ENCODE measurements at regions not wholly inside any gene's neighbourhood (a gene's known extent, or its start where the extent isn't known, plus 50 kb on each side); places are given as distances from the start of the nearest gene placed in this dataset.

DNA sequence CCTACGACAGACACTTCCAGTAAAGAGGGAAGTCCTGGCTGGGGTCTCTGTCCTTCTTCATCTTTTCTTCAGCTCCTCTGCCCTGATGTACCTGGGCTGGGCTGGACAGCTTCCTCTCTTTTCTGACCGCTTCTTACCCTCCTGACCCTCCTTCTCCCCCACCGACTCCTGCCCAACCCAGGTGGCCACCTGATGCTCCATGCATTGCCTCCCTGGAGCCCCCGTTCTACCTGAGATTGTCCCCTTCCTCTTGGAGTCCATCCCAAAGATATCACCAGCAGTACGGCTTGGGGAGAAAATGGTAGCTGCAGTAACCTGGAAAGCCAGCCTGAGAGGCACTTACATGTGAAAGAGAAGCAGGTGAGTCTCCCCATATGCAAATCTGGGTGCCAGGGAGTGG is 566.3 kb downstream of the TCERG1L start:
- ChIA-PET POLR2A (no interaction called here), CTCF (no interaction called here)

DNA sequence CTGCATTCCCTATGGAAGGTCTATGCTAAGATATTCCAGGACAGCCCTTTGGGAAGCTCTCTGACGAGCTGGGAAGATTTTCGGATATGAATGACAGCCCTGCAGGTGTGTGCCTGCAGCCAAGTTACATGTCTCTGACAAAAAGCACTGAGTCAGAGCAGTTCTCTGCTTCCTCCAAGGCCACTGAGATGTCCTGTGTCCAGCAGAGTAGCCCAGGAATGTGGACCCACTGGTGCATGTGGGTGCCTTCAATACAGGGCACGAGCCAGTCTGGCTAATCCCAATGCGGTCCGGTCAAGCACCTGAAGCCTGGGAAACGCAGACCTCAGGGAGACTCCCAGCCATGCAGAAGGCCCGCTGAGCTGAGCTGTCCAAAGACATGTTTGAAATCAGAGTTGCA is 565.7 kb downstream of the TCERG1L start:
- ChIA-PET POLR2A (no interaction called here), CTCF (no interaction called here)

DNA sequence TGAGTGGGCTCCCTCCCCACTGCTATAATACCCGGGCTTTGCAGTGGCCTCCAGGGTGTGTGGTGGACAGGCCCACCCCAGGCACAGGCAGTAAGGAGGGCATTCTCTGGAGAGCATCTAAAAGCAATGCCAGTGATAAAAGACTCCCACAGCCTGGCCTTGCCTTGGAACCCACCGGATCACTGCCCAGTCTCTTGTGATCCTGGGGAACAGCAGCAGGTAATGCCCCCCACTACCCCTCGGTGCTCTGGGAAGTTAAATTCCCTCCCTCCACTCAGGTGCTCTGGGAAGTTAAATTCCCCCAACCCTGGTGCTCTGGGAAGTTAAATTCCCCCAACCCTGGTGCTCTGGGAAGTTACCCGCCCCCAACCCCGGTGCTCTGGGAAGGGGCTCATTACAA is 565.2 kb downstream of the TCERG1L start:
- ChIA-PET CTCF (no interaction called here), POLR2A (no interaction called here)

DNA sequence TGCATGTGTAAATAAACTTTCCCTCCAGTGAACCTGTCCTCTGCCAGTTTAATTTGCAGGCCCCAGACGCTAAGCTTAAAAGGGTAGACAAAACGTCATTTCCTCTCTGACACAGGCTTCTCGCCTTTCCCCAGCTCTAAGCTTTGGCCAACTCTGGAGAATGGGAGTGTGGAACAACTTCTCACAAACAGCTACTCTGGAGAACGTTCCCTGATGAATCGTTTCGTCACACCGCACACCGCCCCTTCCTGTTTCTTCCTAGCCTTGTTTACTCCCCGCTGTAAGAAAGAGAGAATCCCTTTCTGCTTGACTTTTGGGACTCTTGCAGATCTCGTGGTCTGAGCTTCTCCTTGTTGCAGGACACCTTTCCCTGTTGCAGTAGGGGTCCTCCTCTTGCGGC is 564.2 kb downstream of the TCERG1L start:
- ChIA-PET CTCF (no interaction called here), POLR2A (no interaction called here)

DNA sequence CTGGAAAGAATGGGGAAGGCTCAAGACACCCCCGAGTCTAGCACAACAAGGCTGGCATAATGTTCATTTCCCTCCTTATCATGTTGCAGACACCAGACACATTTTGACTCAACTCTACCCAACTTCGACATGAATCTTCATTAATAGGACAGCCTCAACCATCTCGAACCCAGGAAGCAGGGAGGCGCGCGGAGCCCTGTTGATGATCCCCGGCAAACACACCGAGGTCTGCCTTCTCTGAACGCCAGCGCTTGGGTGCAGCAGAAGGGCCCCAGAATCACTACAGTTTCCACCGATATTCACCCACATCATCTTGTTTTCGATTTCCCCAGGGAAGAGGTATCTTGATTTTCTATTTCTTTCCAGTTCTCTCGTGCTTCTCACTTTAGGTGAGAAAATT is 563.6 kb downstream of the TCERG1L start:
- CTCF ChIA-PET: no interaction called here
- POLR2A ChIA-PET: no interaction called here

DNA sequence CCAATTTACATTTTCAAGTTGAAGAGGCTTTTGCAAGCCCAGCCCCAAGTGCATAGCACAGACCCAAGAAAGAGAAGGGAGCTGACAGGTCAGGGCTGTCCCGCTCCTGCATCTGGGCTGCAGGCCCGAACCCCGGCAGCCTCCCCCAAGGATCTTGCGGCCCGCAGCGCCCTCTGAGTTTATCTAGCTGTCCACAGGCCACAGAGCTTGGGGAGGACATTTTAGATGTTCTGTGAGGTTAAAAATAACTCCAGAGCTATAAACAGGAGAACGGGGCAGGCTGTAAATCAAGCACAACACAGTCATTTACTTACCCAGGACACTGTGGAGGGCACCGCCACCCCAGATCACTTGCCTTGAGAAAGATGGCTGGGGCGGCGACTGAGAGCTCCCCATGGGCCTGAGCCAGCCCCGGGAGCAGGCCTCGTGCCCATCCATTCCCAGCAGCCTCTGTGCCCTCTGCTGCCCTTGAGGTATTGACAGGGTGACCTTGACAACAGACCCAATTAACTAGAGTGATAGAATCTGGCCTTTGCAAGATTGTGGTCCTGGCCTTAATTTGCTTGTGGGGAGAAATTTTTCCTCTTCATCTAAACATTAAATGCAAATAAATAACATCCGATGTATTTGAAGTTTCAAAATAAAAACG is 563.0 kb downstream of the TCERG1L start:
- CTCF ChIA-PET: no interaction called here
- POLR2A ChIA-PET: no interaction called here

DNA sequence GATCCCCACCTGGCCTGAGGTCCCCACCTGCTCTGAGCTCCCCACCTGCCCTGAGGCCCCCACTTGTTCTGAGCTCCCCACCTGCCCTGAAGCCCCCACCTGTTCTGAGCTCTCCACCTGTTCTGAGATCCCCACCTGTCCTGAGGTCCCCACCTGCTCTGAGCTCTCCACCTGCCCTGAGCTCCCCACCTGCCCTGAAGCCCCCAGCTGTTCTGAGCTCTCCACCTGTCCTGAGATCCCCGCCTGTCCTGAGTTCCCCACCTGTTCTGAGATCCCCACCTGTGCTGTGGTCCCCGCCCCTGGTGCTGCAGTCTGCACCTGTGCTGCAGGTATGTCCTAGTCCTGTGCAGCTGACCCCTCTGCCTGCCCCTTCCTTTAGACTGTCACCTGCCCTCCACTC is 561.6 kb downstream of the TCERG1L start:
- ChIA-PET POLR2A (no interaction called here), CTCF (no interaction called here)

DNA sequence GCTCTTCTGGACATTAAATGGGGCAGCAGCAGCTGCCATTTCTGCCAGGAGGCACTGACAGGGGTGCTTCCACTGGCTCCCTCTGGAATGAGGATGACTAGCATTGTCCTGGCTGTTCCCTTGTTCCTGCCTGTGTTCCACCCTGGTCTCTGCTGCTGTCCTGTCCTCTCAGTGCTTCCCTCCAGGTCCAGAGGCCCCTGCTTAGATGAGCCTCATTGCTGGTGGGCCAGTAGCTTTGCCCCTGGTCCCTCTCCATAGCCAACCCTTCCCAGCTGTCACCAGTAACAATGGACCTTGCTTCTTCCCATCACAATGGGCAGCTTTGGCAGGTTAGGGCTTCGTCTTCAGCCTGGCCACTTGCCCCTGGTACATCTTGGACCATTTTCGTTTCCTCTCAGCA is 561.1 kb downstream of the TCERG1L start:
- CTCF ChIA-PET: no interaction called here
- POLR2A ChIA-PET: no interaction called here

DNA sequence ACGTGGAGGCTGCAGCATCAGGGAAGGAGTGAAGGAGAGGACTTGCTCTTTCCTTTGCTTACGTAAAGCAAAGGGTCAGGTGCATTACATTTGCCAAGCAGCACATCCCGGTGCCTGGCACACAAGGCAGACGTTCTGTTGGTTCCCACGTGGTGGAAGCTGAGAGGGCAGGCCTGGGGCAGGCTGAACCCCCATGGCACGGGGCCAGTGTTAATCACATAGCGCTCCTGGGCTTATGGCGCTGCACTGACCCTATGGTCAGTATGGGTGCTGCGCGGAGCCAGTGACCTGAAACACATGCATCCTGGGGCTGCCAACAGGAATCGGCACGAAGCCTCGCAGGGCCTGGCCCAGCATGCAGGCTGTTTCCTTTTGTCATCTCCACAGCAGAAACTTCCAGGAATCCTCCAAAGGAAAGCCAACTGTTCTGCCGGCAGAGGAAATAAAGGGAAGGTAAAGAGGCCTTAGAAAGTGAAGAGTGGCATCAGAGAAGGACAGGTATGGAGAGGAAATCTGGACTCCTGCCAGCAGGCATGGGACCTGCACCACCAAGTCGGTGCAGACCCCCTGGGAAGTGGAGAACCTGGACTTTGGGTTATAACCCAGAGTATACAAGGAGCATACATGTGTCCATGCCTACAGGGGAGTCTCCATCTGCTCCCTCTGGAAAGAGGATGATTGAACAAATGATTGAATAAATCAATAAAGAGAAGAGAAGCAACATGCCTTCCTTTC is 560.2 kb downstream of the TCERG1L start:
- ChIA-PET CTCF (no interaction called here), POLR2A (no interaction called here)

DNA sequence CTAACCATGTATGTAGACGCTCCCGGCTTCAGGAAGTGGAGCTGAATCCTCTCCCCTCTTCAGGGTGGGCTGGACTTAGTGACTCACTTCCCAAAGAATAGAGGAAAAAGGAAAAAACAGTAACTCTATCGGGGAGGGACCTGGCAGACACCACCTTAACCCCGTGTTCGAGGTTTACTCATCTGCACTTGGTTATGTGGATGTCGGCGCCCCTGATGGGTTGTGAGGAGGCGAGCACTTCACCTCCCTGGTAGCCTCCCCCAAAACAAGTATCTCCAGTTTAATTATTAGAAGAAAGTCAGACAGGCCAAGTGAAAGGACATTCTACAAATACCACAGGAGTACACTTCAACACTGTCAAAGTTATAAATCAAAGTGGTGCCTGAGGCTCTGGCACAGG is 559.7 kb downstream of the TCERG1L start:
- POLR2A ChIA-PET: no interaction called here
- CTCF ChIA-PET: no interaction called here

DNA sequence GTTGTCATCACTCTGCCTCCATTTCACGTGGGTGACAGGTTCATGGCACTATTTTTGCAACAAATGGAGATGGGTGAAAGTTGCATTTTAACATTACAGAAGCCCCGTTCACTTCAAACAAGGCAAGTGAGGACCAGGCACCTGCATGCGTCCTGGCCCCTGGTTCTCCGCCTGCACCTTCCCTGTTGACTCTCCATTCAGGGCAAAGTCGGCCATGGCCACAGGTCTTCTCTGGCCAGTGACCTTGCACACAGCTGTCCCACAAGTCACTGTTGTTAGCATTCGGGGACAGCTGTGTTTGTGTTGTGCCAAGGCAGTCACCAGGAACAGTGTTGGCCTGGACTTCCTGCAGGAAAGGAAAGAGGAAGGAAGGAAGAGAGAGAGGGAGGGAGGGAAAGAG is 554.9 kb downstream of the TCERG1L start:
- POLR2A ChIA-PET: interaction anchor here (0.7 kb wide), 1 partner anchor 104 kb away, joined by 6 read pairs; no protein-coding TSS in a partner anchor
- CTCF ChIA-PET: no interaction called here

DNA sequence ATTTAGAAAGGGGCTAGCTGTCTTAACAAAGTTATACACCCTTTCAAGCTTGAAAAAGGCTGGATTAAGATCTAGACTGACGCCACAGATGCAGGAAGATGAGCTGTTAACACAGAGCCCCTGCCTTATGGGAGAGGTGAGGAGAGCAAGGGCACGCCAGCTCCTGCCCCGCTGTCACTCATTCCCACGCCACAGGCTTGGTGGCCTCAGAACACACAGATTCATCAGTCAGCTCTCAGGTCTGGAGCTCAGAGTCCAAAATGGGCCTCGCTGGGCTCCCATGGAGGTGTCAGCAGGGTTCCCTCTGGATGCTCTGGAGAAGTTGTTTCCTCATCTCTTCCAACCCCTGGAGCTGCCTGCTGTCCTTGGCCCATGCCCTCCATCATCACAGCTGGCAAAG is 554.2 kb downstream of the TCERG1L start:
- ChIA-PET POLR2A (no interaction called here), CTCF (no interaction called here)

DNA sequence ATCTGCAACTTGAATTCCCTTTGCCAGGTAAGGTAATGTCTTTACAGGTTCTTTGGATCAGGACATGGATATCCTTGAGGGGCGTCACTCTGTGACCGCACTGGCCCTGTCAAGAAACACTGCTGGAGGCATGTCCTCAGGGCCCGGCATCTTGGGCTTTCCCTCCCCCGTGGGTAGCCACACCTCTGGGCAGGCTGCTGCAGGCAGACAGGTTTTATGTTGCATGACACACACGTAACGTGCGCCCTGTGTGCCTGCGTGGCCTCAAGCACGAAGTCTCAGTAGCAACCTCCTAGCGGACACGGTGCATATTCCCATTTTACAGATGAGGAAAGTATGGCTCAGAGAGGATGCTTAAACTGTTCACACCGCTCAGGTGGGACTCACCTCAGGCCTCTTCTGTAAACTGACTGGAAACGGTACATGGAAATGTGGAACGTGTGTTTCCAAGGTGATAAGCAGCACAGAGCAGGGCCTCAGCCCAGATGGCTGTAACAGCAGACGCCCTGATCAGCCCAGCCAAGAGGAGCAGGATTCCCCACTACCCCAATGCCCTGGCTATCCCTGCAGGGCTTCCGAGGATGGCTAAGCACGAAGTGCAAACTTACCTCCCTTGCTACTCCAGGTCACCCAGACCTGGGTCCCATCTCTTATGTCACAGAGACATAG is 553.6 kb downstream of the TCERG1L start:
- CTCF ChIA-PET: no interaction called here
- POLR2A ChIA-PET: no interaction called here

DNA sequence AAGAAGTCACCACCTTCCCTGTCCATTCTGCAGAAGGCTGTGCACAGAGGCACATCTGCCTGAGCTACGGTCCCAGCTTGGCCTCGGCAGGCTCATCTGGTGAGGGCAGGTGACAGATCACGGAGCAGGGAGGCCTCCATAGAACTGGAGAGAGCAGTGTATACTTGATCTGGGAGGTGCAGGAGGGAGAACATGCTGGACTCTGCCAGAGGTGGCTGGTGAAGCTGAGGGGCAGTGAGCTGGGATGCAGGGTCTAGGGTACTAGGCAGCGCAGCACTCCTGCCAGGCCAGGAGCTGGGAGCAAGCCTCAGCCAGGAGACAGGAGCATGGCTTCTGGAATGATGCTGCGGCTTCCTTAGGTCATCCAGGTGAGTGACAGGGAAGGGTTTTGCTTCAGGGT is 553.0 kb downstream of the TCERG1L start:
- POLR2A ChIA-PET: no interaction called here

DNA sequence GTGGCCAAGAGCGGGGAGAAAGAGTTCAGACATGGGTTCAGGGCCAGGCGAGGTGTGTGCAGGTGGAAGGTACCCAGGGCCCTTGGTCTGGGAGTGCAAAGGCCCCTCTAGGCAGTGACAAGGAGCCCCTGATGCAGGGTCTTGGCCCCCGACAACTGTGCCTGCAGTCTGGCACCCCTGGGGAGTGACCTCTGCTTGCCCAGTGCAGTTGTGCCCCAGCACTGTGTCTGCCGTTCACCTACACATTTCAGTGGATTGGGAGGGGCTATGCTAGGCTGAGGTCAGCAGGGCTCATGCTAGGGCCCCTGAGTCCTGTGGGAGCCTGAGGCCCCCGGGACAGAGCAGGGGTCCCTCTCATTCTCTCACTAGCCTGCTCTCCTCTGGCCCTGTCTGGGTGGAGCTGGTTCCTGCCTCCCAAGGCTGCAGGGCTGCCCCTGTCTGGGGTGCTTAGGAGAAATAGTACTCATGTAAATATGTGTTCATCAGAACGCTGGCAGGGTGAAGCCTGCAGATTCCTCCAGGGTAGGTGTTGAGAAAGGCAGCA is 550.4 kb downstream of the TCERG1L start:
- POLR2A ChIA-PET: no interaction called here

More for the DNA sequence above, 553.0 kb downstream of the TCERG1L start:
- CTCF ChIA-PET: no interaction called here

DNA sequence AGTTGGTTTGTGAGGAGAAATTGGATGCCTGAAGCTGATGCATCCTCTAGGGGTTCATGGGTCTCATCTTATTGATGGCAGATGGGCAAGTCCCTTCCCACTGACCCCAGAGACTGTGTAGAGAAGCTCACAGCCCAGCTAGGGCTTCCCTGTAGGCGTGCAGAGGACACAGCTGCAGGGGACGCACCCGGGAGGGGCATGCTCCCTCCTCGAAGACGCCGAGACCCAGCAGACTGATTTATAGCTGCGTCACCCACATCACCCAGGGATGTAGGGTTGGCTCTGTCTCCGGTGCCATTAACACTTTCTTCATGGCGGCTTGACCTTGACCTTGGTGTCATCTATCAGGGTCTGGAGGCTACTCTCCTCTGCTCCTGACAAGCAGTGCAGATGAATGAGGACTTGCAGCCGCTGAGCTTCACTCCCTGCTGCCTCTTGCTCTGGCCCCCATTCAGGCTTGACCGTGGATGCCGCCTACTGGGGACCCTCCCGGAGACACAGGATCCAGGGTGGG is 549.7 kb downstream of the TCERG1L start:
- CTCF ChIA-PET: no interaction called here
- POLR2A ChIA-PET: no interaction called here

More for the DNA sequence above, 550.4 kb downstream of the TCERG1L start:
- CTCF ChIA-PET: no interaction called here

DNA sequence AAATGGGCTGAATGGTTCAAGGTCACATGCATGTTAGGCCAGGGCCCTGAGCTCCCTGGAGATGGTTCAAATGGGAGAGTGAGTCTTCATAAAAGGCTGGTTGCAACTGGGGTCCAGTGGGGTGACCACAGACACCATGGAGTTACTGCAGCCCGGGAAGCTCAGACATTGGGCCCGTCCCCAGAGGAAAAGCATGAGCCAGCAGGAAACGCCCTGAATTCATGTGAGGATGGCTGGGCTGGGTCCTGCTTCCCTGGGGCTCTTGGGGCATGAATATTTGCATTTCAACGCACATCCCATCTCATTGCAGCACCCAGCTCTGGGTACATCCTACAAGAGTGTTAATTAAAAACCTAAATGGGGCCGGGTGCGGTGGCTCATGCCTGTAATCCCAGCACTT is 549.0 kb downstream of the TCERG1L start:
- CTCF ChIA-PET: no interaction called here

DNA sequence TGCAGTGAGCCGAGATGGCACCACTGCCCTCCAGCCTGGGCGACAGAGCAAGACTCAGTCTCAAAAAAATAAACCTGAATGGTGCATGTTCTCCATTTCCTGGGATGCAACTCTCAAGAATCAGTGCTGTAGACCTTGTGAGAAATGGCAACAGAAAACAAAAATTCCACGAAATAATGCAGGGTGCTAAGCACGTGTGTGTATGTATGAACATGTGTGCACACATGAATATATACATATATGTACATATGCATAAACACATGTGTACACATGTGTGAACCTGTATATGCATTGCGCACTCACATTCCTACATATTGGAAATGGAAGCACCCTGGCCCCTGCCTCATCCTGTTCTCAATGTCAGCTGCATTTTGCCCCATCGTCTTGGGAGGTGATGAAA is 548.5 kb downstream of the TCERG1L start:
- CTCF ChIA-PET: no interaction called here
- POLR2A ChIA-PET: no interaction called here

More for the DNA sequence above, 549.0 kb downstream of the TCERG1L start:
- POLR2A ChIA-PET: no interaction called here

DNA sequence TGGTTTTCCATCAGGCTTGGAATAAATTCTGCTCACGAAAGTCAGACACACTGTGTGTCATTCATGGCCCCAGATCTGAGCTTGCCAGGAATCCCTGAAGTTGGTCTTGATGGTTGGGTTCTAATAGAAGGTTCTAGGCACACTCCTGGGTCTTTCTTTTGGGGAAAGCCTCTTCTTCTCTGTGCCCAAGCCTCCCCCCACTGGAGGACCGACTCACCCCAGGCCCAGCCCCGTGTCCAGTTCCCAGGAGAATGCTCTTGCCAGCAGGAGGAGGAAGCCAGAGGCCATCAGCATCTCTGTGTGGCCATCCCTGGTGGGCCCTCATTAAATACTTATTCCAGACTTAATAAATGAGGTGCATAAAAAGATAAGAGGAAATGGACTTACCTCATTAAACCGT is 548.0 kb downstream of the TCERG1L start:
- POLR2A ChIA-PET: no interaction called here
- CTCF ChIA-PET: no interaction called here

DNA sequence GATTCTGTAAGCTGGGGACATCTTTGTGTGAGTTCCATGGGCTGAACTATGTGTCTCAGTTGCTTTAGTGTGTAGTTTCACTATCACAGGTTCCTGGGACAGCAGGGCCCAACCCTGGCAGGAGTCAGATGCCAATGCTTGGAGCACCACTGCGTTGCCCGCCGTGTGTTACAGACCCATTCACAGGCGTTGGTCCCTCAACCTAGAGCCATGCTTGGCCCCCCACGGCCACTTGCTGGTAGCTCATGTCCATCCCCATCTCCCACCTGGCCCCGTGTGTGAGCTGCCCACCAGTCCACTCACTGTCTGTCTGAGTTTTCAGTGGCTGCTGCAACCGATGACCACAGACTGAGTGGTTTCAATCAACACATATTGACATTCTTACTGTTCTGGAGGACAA is 546.9 kb downstream of the TCERG1L start:
- ChIA-PET CTCF (no interaction called here), POLR2A (no interaction called here)

DNA sequence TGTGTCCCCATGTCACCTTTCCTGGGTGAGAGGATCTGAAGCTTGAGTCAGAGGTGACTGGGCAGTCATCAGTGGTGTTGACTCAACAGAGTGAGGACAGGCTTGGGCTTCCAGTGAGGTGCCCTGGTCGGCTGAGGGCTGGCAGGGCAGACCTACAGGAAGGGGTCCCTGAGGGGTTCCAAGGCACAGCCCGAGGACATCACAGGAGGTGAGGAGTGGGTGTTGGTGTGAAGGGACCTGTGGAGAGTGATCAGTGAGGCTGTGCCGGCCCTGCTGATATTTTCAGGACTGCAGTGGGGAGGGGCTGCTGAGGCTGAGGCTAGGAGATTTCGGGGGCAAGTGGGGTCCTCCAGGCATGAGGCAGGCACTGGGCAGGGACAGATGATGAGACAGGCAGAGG is 545.5 kb downstream of the TCERG1L start:
- CTCF ChIA-PET: no interaction called here

More for the DNA sequence above, 545.5 kb downstream of the TCERG1L start:
- POLR2A ChIA-PET: no interaction called here

All from activated CD8-positive, alpha-beta memory T cell treated with anti-CD3 and anti-CD28 coated beads for 36 hours (primary cell).